ENCODE measurements at regions not wholly inside any gene's neighbourhood (a gene's known extent, or its start where the extent isn't known, plus 50 kb on each side); places are given as distances from the start of the nearest gene placed in this dataset.

GRCh38 chr11:123302751-123303195, 107.7 kb upstream of the CLMP start:
- peak; percentile 21 for DNase-seq

- DNase-seq, result peak; percentile 74
Measured at GRCh38 chr11:123301696-123302400, 106.8 kb upstream of the CLMP start.

- no peak for DNase-seq
Measured at GRCh38 chr11:123301013-123301591, 106.1 kb upstream of the CLMP start.

DNA sequence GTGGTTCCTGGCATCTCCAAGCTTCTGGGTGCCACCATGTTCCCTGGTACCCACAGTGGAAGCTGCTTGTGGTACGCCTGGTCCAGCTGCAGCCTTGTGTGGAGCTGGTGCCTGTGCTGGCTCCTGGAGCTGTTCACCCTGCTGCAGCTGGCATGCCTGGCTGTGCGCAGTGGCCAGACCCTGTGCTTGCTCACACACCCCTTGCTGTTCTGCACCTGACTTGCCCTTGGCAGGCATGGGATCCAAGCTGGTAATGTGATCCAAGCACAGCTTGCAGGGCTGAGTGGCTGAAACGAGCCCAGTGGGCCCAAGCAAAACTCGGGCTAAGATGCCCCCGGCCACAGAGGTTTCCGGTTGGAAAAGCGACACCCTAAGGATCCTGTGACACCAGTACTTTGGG, 104.7 kb upstream of the CLMP start:
- DNase-seq, result no peak

GRCh38 chr11:123298488-123299447, 103.7 kb upstream of the CLMP start:
- no peak for DNase-seq

DNA sequence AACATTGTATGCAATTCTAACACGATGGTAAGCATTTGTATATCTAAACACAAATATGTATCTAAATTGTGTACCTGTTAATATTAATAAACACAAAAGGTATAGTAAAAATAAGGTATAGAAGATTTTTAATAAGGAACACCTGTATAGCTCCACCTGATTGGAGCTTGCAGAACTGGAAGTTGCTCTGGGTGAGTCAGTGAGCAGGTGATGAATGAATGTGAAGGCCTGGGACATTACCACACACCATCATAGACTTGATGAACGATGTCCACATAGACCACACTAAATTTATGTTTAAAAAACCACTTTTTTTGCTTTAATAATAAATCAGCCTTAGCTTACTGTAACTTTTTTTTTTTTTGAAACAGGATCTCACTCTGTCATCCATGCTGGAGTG, 97.6 kb upstream of the CLMP start:
- DNase-seq, result no peak

- no peak for DNase-seq
Measured at GRCh38 chr11:123291201-123291869, 96.3 kb upstream of the CLMP start.

GRCh38 chr11:123286761-123287160, 91.7 kb upstream of the CLMP start:
- DNase-seq, result no peak

DNA sequence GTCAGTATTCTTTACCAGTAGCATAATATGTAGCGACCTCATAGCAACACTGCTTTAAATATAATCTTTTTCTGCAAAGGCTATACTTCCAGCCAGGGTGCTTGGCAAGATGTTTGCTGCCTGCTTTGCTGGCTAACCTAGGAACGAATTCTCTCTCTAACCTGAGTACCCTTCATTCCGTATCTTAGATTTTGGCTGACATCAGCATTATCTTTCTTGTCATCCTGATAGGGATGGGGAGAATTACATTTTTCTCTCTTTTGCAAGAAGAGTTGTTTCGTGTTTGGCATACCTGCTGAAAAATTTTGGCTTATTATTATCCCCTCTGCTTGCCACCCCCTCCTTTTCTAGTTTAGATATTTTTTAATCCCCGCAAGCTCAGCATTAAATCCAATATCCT, 91.2 kb upstream of the CLMP start:
- DNase-seq, result no peak

DNA sequence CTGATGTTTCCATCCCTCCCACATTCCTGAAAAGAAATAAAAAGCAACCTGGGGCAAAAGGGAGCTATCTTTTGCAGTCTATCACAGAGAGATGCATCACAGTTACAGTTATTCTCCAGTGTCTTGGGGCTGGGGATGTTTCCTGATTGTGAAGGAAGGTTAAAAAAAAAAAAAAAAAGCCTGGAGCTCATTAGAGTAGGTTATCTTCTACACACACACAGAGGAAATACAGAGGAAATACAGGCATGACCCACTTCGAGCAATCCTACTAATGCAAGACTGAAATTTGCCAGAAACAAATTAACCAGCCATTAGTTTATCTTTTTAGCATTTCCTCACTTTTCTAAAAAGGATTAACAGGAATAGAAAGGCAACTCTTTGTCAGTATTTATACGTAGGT, 89.4 kb upstream of the CLMP start:
- DNase-seq, result no peak

- DNase-seq, result no peak
Measured at GRCh38 chr11:123282597-123282996, 87.5 kb upstream of the CLMP start.

DNA sequence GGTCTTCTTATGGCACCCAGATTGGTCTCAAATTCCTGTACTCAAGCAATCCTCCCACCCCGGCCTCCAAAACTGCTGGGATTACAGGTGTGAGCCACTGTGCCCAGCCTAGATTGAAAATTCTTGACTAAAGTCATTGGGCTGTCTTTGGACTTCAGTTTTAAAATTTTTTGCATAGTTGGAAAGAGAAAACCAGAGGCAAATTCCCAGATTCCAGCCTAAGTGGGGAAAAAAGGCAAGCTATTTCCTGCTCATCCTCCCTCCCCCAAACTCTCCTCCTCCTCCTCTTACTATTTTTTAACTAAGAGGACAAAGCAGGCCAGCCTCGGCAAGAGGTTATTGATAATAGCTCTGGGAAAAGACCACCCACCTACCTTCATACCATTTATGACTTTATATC, 78.6 kb upstream of the CLMP start:
- no peak for DNase-seq

DNA sequence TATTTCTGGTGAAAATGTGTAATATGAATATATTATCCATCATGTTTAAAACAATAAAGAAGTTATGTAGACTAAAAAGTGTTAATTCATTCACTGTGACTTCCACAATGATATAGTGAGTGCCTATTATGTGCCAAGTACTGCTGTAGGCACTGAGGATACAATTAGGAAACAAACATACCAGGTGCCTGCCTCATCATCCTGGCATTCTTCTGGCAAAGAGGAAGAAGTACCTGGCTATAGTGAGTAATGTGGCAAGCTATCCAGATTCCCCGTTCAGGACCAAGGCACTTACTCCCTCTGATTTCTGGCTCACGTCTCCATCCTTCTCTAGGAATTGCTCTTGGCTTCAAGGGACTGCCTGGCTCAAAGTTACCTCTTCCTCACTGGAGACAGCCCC, 77.5 kb upstream of the CLMP start:
- DNase-seq, result no peak

GRCh38 chr11:123268156-123268555, 73.1 kb upstream of the CLMP start:
- no peak for DNase-seq

DNA sequence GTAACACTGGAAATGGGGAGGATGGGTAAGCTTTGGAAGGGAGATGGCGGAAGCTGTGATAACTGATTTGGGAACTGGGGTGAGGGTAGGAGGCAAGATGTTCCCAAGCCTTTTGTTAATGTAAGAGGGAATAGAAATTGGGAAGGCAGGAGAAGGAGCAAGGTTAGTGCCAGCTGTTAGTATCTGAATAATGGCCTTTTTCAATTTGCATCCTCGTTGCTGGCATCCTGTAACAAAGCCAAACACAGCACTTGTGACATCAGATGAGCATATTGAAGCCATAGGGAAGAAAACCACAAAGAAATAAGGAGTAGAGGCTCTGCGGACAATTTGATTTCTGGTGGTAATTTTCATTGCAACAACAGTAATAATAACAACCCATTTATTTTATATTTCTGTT, 70.9 kb upstream of the CLMP start:
- DNase-seq, result no peak

- no peak for DNase-seq
Measured at GRCh38 chr11:123264431-123264780, 69.4 kb upstream of the CLMP start.

DNA sequence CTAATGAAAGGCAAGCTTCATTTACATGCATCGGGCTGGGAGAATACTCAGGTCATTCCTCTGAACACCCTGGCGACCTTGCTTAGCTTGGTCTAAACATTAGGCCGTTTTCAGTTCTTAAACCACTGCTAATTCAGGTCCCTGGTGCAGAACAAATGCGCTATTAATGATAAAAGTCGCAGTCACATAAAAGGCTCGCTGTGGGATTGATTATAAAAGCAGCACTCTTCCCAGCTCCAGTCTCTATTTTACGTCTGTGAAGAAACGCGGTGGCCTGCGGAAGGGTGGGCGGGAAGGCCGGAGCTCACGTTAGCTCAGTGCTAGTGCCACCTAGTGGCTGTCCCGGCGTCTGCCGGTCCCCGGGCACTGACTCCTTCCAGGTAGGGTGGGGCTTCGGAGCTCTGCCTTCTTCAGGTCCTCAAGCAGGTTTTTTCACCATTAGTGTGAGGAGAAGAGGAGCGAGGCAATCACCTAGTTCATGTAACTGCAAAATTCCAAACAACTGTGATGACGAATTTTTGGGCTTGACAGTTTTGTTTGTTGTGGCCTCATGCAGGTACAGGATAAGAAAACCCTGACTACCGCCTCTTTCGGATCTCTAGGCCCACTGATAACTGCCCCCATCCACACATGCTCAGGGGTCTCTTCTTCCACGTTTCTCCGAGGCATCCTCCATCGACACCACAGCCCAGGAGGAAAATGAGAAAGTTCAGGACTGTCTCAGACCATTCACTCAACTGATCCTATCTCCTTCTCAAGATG, 66.5 kb upstream of the CLMP start:
- DNase-seq, result peak; percentile 67

GRCh38 chr11:123260511-123261211, 65.6 kb upstream of the CLMP start:
- DNase-seq, result no peak

- no peak for DNase-seq
Measured at GRCh38 chr11:123258877-123259276, 63.8 kb upstream of the CLMP start.

DNA sequence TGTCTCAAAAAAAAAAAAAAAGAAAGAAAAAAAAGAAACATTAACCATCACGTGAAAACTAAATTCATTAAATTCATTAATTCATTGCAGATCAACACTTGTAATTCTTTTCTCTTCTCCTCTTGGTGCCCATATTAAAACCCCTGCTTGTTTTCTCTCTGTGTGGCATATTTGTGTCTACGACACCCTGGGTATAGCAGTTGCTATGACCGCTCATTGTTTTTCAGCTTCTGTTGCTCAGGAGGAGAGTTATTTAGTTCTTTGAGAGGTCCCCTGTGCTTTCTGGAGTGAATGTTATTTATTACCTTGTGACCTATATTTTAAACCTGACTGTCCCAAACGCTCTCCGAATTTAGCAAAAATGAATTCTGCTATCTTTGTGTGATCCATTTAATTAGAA, 62.3 kb upstream of the CLMP start:
- DNase-seq, result no peak

GRCh38 chr11:123255909-123256308, 60.9 kb upstream of the CLMP start:
- no peak for DNase-seq

DNA sequence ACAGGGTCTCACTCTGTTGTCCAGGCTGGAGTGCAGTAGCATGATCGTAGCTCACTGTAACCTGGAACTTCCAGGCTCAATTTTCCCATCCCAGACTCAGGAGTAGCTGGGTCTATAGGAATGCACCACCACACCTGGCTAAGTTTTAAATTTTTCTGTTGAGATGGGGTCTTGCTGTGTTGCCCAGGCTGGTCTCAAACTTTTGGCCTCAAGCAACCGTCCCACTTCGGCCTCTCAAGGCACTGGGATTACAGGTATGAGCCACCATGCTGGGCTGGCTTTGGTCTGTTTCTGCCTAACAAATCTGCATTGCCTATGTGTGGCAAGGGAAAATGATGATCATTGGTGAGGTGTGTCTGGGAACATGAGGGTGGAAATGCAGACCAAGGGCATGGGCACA, 59.3 kb upstream of the CLMP start:
- no peak for DNase-seq
